ENCODE measurements at regions not wholly inside any gene's neighbourhood (a gene's known extent, or its start where the extent isn't known, plus 50 kb on each side); places are given as distances from the start of the nearest gene placed in this dataset.

DNA sequence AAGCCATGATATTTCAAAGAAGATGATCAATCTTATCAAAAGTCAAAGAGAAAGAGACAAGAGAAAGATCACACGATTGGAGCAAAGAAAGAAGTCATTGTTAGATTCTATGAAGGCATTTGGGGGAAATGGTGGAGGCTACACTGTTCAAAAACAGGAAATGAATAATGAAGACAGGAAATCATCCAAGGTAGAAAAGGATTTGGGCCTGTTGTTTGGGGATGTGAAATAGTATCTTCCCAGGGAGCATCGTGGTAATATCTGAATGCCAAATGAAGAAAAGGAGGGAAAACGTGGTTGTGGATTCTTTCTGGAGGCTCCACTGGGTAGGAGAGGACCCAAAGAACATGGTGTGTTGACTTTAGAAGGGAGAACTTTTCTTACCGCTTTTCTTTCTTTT is 482.4 kb downstream of the NLGN4X start:
- TF ChIP-seq CTCF (IDR thresholded peaks at IDR 0.05; ENCODE audit: low read depth, low read length, missing input control) (no peak), RXRA (IDR thresholded peaks at IDR 0.05) (no peak), RAD21 (IDR thresholded peaks at IDR 0.05) (no peak), HNF4A (conservative IDR thresholded peaks at IDR 0.05) (no peak), SP1 (IDR thresholded peaks at IDR 0.05) (no peak), REST (IDR thresholded peaks at IDR 0.05) (no peak)

All from liver (tissue), 3 donors.